Prostate gland (tissue), 2 donors: ENCODE measurements at regions not wholly inside any gene's neighbourhood (a gene's known extent, or its start where the extent isn't known, plus 50 kb on each side); places are given as distances from the start of the nearest gene placed in this dataset.

Experiments
- DNase-seq: peaks from one replicate; pipeline ENCODE4 v3.0.0-alpha.2; 2019; ENCODE audit warnings: low spot score
- H3K27ac ChIP-seq, 2 donors: fragments of 200-600 bp; sonication (generic); 2 replicates each; pipeline ENCODE4 v1.5.1; 2017 to 2019
- H3K27me3 ChIP-seq: fragments of 200-600 bp; sonication (generic); replicated peaks from 2 replicates; pipeline ENCODE4 v1.5.1; 2019; ENCODE audit not compliant: insufficient read depth
- H3K36me3 ChIP-seq, 2 donors: fragments of 200-600 bp; sonication (generic); 1 replicate in 1 of 2; 2 replicates in 1 of 2; pipeline versions ENCODE4 v1.5.1 to v1.8.1; 2017 to 2019
- H3K4me1 ChIP-seq: fragments of 200-600 bp; sonication (generic); replicated peaks from 2 replicates; pipeline ENCODE4 v1.5.1; 2019
- H3K4me3 ChIP-seq, 2 donors: fragments of 200-600 bp; sonication (generic); 2 replicates each; pipeline ENCODE4 v1.5.1; 2017 to 2019
- H3K9me3 ChIP-seq: fragments of 200-600 bp; sonication (generic); 2 replicates; pipeline ENCODE4 v1.5.1; 2017
- POLR2A ChIP-seq: fragments of 450-650 bp; IDR thresholded peaks from one replicate; pipeline ENCODE4 v1.6.1; 2016; ENCODE audit warnings: antibody characterized with exemption, mild to moderate bottlenecking
- POLR2AphosphoS5 ChIP-seq: sonication (generic); formaldehyde crosslinking; IDR thresholded peaks from one replicate; pipeline ENCODE4 v1.6.1; 2017; ENCODE audit warnings: antibody characterized with exemption
- WGBS: methylation state at CpG from one replicate; pipeline ENCODE4 v1.1.5; 2018; 5-methylcytosine and 5-hydroxymethylcytosine counted together
- intact Hi-C: fragments of 100-400 bp; cut with DNase I; formaldehyde crosslinking; loops from one replicate; pipeline ENCODE4 v1.14.2; 2022
- TF ChIP-seq, protein P1 (sequence below), 4 experiments: fragments of 200-600 bp in 2 of 4; fragments of 450-650 bp in 2 of 4; sonication (generic) in 2 of 4; IDR thresholded peaks; 1 replicate in 3 of 4; 2 replicates in 1 of 4; pipeline ENCODE4 v1.5.1; 2016 to 2019; ENCODE audit warnings: antibody characterized with exemption in 4 of 4, mild to moderate bottlenecking in 2 of 4, moderate library complexity in 2 of 4

DNA sequence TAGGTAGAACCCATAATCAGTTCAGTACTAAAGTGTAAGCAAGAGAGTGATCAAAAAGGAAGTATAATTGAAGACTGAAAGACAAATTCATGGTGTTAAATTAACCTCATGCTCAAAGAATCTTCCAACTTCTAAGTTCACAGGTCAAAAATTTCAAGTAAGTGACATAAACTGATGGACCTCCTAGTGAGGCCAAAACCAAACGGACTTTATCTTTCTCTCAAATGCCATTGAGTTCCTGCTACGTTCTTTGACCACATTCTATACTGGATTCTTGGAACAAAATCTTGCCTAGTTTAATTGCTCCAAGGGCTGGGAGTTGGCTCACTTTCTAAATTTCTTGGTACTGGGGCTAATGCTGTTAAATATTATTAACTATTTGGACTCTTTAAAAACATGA is 794.9 kb downstream of the TLE4 start:
- H3K4me3 ChIP-seq = no peak overlapping the region
- no peaks in the 10 kb centered on the region for H3K36me3 ChIP-seq
- no peak for DNase-seq
- H3K9me3 ChIP-seq = no peaks in the 10 kb centered on the region
- no peaks in the 10 kb centered on the region for H3K27me3 ChIP-seq
- intact Hi-C loops = no loop called here
- TF ChIP-seq, protein P1, sequence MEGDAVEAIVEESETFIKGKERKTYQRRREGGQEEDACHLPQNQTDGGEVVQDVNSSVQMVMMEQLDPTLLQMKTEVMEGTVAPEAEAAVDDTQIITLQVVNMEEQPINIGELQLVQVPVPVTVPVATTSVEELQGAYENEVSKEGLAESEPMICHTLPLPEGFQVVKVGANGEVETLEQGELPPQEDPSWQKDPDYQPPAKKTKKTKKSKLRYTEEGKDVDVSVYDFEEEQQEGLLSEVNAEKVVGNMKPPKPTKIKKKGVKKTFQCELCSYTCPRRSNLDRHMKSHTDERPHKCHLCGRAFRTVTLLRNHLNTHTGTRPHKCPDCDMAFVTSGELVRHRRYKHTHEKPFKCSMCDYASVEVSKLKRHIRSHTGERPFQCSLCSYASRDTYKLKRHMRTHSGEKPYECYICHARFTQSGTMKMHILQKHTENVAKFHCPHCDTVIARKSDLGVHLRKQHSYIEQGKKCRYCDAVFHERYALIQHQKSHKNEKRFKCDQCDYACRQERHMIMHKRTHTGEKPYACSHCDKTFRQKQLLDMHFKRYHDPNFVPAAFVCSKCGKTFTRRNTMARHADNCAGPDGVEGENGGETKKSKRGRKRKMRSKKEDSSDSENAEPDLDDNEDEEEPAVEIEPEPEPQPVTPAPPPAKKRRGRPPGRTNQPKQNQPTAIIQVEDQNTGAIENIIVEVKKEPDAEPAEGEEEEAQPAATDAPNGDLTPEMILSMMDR (IDR thresholded peaks at IDR 0.05) = no peak
- no peak for TF ChIP-seq POLR2AphosphoS5
- no peak for TF ChIP-seq POLR2A
- H3K4me1 ChIP-seq = no peaks in the 10 kb centered on the region
- 0% methylated on average over 2 of the region's 2 CpGs for WGBS
- H3K27ac ChIP-seq = no peak overlapping the region

DNA sequence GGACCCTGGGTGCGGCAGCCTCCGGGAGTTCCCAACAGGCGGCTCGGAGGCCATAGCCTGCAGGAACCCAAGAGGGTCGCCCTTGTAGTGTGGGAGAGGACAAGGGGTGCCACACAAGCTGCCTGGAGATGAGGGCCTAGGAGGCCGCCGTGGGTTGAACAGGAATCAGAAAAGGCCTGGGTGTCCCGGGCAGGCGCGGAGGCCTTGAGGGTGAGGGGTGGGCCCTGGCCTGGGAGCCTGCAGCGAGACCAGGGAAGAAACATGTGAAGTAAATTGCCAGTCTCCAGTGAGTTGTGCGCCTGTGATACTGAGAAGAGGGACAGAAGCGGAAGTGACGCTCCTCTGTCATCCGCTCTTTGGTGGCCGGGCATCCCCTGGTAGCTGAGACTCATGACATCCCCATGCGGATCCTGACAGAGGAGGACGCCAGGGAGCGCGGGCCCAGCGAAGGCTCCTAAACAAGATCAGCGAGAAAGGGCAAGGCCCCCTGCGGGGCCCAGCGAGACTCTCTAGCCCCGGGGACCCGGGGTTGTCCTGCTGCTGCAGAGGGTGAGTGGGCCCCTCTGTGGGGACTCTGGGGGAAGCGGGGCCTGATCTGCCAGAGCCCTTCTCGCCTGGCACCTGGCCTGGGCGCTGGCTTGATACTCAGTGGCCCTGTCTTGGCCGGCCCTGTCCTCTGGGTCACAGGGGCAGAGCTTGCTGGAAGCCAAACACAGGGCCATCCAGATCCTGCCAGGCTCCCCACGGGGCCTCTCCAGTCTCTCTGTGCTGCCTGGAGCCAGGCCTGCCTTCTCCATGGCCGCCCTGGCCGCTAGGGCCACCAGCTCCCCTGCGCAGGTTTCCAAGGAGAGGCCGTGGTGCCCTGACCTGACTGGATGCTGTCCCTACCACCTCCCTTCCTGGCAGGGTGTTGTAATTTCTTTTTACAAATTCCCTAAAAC is 788.4 kb downstream of the TLE4 start:
- TF ChIP-seq POLR2AphosphoS5 (no peak), POLR2A (no peak)
- TF ChIP-seq, protein P1 (IDR thresholded peaks at IDR 0.05) = no peak
- WGBS = 94% methylated on average over 35 of the region's 35 CpGs
- H3K4me1 ChIP-seq = no peaks in the 10 kb centered on the region
- H3K27me3 ChIP-seq = no peaks in the 10 kb centered on the region
- DNase-seq = no peak
- no peak overlapping the region for H3K4me3 ChIP-seq
- intact Hi-C loops = no loop called here
- H3K36me3 ChIP-seq = no peaks in the 10 kb centered on the region
- H3K27ac ChIP-seq = no peak overlapping the region
- no peaks in the 10 kb centered on the region for H3K9me3 ChIP-seq

DNA sequence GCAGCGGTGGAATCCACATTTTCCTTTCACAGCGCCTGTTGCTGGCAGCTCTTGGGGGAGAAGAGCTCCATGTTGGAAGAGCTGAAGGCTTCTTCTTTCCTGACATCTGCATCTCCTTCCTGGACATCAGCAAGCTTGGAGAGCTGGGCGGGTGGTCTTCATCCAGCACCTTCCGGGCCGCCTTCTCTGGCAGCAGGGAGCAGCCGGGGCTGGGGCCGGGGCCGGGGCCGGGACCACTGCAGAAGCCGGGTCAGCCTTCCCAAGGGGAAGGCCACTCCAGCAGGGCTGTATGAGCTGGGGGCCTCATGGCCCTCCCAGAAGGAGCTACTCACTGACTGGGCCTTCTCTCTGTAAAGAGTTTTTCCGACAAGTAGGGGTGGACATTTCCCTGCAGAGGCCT is 787.5 kb downstream of the TLE4 start:
- Histone ChIP-seq H3K9me3 (no peaks in the 10 kb centered on the region), H3K36me3 (no peaks in the 10 kb centered on the region), H3K4me1 (no peaks in the 10 kb centered on the region), H3K4me3 (no peak overlapping the region), H3K27me3 (no peaks in the 10 kb centered on the region), H3K27ac (no peak overlapping the region)
- DNase-seq = no peak
- TF ChIP-seq, protein P1 (IDR thresholded peaks at IDR 0.05) = no peak
- TF ChIP-seq POLR2AphosphoS5 (no peak), POLR2A (no peak)
- WGBS = over 99% methylated on average over 11 of the region's 11 CpGs
- intact Hi-C loops = no loop called here

DNA sequence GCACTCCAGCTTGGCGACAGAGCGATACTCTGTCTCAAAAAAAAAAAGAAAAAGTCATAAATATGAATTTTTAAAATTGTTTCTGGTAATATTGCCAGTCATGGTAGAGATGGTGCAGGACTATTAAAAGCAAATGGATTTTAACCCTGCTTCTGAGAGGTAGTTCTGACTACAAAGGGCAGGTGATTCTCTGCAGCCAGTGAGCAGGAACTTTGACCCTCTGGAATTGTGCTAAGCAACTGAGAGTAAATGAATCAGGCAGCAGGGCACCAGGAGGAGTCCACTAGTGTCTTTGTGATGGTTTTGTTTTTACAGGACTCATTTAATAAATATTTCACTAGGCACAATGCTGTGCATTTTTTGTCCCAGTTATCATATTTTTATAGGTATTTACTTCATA is 781.2 kb downstream of the TLE4 start:
- no peaks in the 10 kb centered on the region for H3K27me3 ChIP-seq
- no peak for DNase-seq
- H3K27ac ChIP-seq = no peak overlapping the region
- H3K4me1 ChIP-seq = no peaks in the 10 kb centered on the region
- intact Hi-C loops = no loop called here
- no peak overlapping the region for H3K4me3 ChIP-seq
- TF ChIP-seq POLR2A (no peak), POLR2AphosphoS5 (no peak)
- TF ChIP-seq, protein P1 (IDR thresholded peaks at IDR 0.05) = no peak
- no peaks in the 10 kb centered on the region for H3K36me3 ChIP-seq
- WGBS = 98% methylated on average over 2 of the region's 2 CpGs
- H3K9me3 ChIP-seq = no peaks in the 10 kb centered on the region

DNA sequence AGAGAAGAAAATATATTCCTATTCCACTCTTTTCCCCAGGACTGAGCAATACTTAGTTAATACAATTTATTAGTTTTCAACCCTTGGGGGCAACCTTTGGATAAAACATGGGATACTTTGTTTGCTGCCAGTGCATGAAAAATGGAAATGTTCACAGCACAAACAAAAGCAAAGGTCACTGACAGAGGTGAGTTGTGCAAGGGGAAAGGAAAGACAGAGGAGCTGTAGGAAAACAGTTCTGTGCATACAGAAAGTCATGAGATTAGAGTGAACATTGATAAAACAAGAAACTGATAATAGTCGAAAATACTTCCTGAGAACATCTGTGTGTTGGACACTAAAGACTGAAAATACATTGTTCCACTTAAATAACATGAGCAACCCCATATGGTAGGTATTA is 779.8 kb downstream of the TLE4 start:
- Histone ChIP-seq H3K27ac (no peak overlapping the region), H3K9me3 (no peaks in the 10 kb centered on the region), H3K36me3 (no peaks in the 10 kb centered on the region), H3K27me3 (no peaks in the 10 kb centered on the region), H3K4me3 (no peak overlapping the region), H3K4me1 (no peaks in the 10 kb centered on the region)
- TF ChIP-seq, protein P1 (IDR thresholded peaks at IDR 0.05) = no peak
- TF ChIP-seq POLR2A (no peak), POLR2AphosphoS5 (no peak)
- intact Hi-C loops = no loop called here
- no peak for DNase-seq
- WGBS = 84% methylated on average over 1 of the region's 1 CpG
